ENCODE measurements at regions not wholly inside any gene's neighbourhood (a gene's known extent, or its start where the extent isn't known, plus 50 kb on each side); places are given as distances from the start of the nearest gene placed in this dataset.

- TF ChIP-seq GABPA (tag; conservative IDR thresholded peaks at IDR 0.05; ENCODE audit: low read depth): no peak
- TF ChIP-seq KLF1 (tag; IDR thresholded peaks at IDR 0.05): no peak
- no peak for TF ChIP-seq XRCC3 (IDR thresholded peaks at IDR 0.05)
- no peak for TF ChIP-seq SIX5 (IDR thresholded peaks at IDR 0.05; ENCODE audit: borderline replicate concordance in 1 of 2, insufficient read depth in 1 of 2, low read depth in 1 of 2, low read length in 2 of 2)
- TF ChIP-seq, protein P1, sequence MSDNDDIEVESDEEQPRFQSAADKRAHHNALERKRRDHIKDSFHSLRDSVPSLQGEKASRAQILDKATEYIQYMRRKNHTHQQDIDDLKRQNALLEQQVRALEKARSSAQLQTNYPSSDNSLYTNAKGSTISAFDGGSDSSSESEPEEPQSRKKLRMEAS (CRISPR knock-in tag; IDR thresholded peaks at IDR 0.05): no peak
Observed at GRCh38 chr3:5498981-5499380, 311.5 kb downstream of the EDEM1 start (continued).

- Histone ChIP-seq H3K36me3 (ENCODE audit: control insufficient read depth, insufficient read depth, low read length) (no peaks in the 10 kb centered on the region), H3K4me3 (no peak overlapping the region), H2AFZ (ENCODE audit: low read depth, low read length) (peak overlapping the region; percentile 20; the same call in 1 of the 2 replicates), H3K4me1 (replicated peaks in 1 of 2; ENCODE audit: control insufficient read depth in 2 of 2, insufficient read depth in 2 of 2, low read length in 2 of 2) (peaks cover 5 to 17% of the 10 kb centered on the region in 2 experiments; a peak in 4 of 5 replicates), H3K79me2 (ENCODE audit: control insufficient read depth, insufficient read depth, low read length) (no peaks in the 10 kb centered on the region), H3K9me3 (replicated peaks; ENCODE audit: control insufficient read depth, insufficient read depth, low read depth, low read length) (no peaks in the 10 kb centered on the region), H3K9me1 (ENCODE audit: control insufficient read depth, insufficient read depth, low read length) (no peaks in the 10 kb centered on the region), H4K20me1 (replicated peaks; ENCODE audit: control insufficient read depth, insufficient read depth, low read length) (no peaks in the 10 kb centered on the region), H3K4me2 (ENCODE audit: insufficient read depth, low read length) (no peak overlapping the region), H3K27me3 (ENCODE audit: control insufficient read depth in 2 of 2, insufficient read depth in 2 of 2, low read length in 2 of 2) (no peaks in the 10 kb centered on the region), H3K9ac (ENCODE audit: insufficient read depth in 1 of 2, low read depth in 2 of 2, low read length in 2 of 2) (no peak overlapping the region), H3K27ac (ENCODE audit: extremely low read depth, low read depth, low read length) (no peak overlapping the region)
- intact Hi-C loops (cut with micrococcal nuclease) (no loop called here), in situ Hi-C loops (cut with MboI) (no loop called here)
- ATAC-seq (no peak), FAIRE-seq (no peak), DNase-seq (ENCODE audit: extremely low read depth in 1 of 4, low spot score in 3 of 4) (no peak)
- no TSS peak for BruUV-seq (replicated peaks)
- CTCF ChIA-PET (ENCODE audit: low intra/inter-chr PET ratio): no interaction called here
- 25% methylated on average over 1 of the region's 1 CpG for WGBS (ENCODE audit: insufficient coverage, low coverage, missing lambda C conversion rate)
- TF ChIP-seq SRSF7 (optimal IDR thresholded peaks at IDR 0.05; ENCODE audit: low read depth, low read length): no peak
- 0 out of 4 replicates have a peak, but pooled peaks of 1 of the 2 experiments have one; percentile 22 for TF ChIP-seq MAZ (CRISPR knock-in tag; conservative IDR thresholded peaks at IDR 0.05 in 1 of 2, IDR thresholded peaks at IDR 0.05 in 1 of 2)
- POLR2A ChIA-PET: no interaction called here
Observed at GRCh38 chr3:5499404-5499803, 311.9 kb downstream of the EDEM1 start.
